SK-N-SH (cell line): ENCODE measurements at regions not wholly inside any gene's neighbourhood (a gene's known extent, or its start where the extent isn't known, plus 50 kb on each side); places are given as distances from the start of the nearest gene placed in this dataset.

Experiments used
- CTCF ChIA-PET: fragments of 300-600, 350-600 bp; formaldehyde crosslinking; extraction: SDS; loops from one replicate; lab custom pipeline; 2021; lab: Yijun Ruan, JAX
- POLR2A ChIA-PET: fragments of 350-600 bp; sonication (Branson Sonifier 250); formaldehyde crosslinking; extraction: SDS; loops from one replicate; lab custom pipeline; 2020; ENCODE audit warnings: antibody characterized with exemption, inconsistent platforms; lab: Yijun Ruan, JAX
- DNase-seq: peaks from one replicate; pipeline ENCODE4 v3.0.0; 2012
- H2AFZ ChIP-seq: fragments of 200-600 bp; sonication (generic); 2 replicates; pipeline ENCODE4 v1.8.1; 2016; ENCODE audit warnings: antibody characterized with exemption, mild to moderate bottlenecking, low read depth
- H3F3A ChIP-seq: fragments of 200-600 bp; sonication (generic); replicated peaks from 2 replicates; pipeline ENCODE3; 2016; ENCODE audit warnings: antibody characterized with exemption, mild to moderate bottlenecking; ENCODE audit not compliant: insufficient read depth
- H3K27ac ChIP-seq, 2 experiments: fragments of 200-500 bp in 1 of 2; fragments of 200-600 bp in 1 of 2; sonication (Bioruptor generic) in 1 of 2; sonication (generic), shearing (Covaris generic) in 1 of 2; 2 replicates each; pipeline versions ENCODE4 v1.5.1 to v1.6.1; 2014 to 2016; ENCODE audit warnings: low read depth in 2 of 2, inconsistent platforms in 1 of 2, low read length in 1 of 2, mild to moderate bottlenecking in 1 of 2, mixed read lengths in 1 of 2
- H3K27me3 ChIP-seq: fragments of 200-600 bp; sonication (generic), shearing (Covaris generic); 2 replicates; pipeline ENCODE4 v1.6.1; 2016; ENCODE audit warnings: mixed run types; ENCODE audit not compliant: insufficient read depth
- H3K36me3 ChIP-seq, 2 experiments: fragments of 200-500 bp in 1 of 2; fragments of 200-600 bp in 1 of 2; sonication (Bioruptor generic) in 1 of 2; sonication (generic) in 1 of 2; replicated peaks in 1 of 2; 2 replicates each; pipeline versions ENCODE3 to v1.5.1; 2014 to 2016; ENCODE audit warnings: low read length in 1 of 2, mild to moderate bottlenecking in 1 of 2; ENCODE audit not compliant: insufficient read depth in 2 of 2, control insufficient read depth in 1 of 2
- H3K4me1 ChIP-seq, 2 experiments: fragments of 200-500 bp in 1 of 2; fragments of 200-600 bp in 1 of 2; sonication (Bioruptor generic) in 1 of 2; sonication (generic), shearing (Covaris generic) in 1 of 2; 2 replicates each; pipeline versions ENCODE4 v1.5.1 to v1.6.1; 2014 to 2016; ENCODE audit warnings: low read depth in 1 of 2, low read length in 1 of 2, mixed run types in 1 of 2; ENCODE audit not compliant: insufficient read depth in 2 of 2, control insufficient read depth in 1 of 2
- H3K4me2 ChIP-seq: fragments of 200-600 bp; sonication (generic), shearing (Covaris generic); 2 replicates; pipeline ENCODE4 v1.6.1; 2017; ENCODE audit warnings: mixed run types
- H3K4me3 ChIP-seq, 2 experiments: fragments of 200-500 bp in 1 of 2; fragments of 200-600 bp in 1 of 2; sonication (Bioruptor generic) in 1 of 2; sonication (generic), shearing (Covaris generic) in 1 of 2; 2 replicates each; pipeline versions ENCODE4 v1.5.1 to v1.8.1; 2014 to 2016; ENCODE audit warnings: low read depth in 2 of 2, inconsistent platforms in 1 of 2, low read length in 1 of 2, mild to moderate bottlenecking in 1 of 2, mixed read lengths in 1 of 2, moderate library complexity in 1 of 2
- H3K79me2 ChIP-seq: fragments of 200-600 bp; sonication (generic); 2 replicates; pipeline ENCODE4 v1.8.1; 2017; ENCODE audit warnings: mild to moderate bottlenecking; ENCODE audit not compliant: insufficient read depth
- H3K9ac ChIP-seq: fragments of 200-600 bp; sonication (generic); 2 replicates; pipeline ENCODE4 v1.6.1; 2017; ENCODE audit warnings: mixed run types
- H3K9me2 ChIP-seq: fragments of 200-600 bp; sonication (generic); 2 replicates; pipeline ENCODE4 v1.6.1; 2017; ENCODE audit warnings: mixed run types
- H3K9me3 ChIP-seq: fragments of 200-600 bp; sonication (generic); 2 replicates; pipeline ENCODE4 v1.6.1; 2017; ENCODE audit warnings: mixed run types, mild to moderate bottlenecking, moderate library complexity
- H4K20me1 ChIP-seq: fragments of 200-600 bp; sonication (generic); 2 replicates; pipeline ENCODE4 v1.6.1; 2017; ENCODE audit warnings: mild to moderate bottlenecking, mixed run types; ENCODE audit not compliant: insufficient read depth
- EZH2phosphoT487 ChIP-seq: fragments of 200-600 bp; sonication (generic); IDR thresholded peaks from 2 replicates; pipeline ENCODE4 v1.6.1; 2017; ENCODE audit warnings: low read depth, mixed run types, mild to moderate bottlenecking, antibody characterized with exemption, moderate library complexity, borderline replicate concordance
- FOSL2 ChIP-seq: IDR thresholded peaks from 2 replicates; pipeline ENCODE4 v1.4.0; 2012; ENCODE audit warnings: low read depth, mild to moderate bottlenecking, moderate library complexity, borderline replicate concordance
- FOXJ3 ChIP-seq: sonication (generic); formaldehyde crosslinking; IDR thresholded peaks from 2 replicates; pipeline ENCODE4 v1.5.1; 2020; ENCODE audit warnings: mild to moderate bottlenecking, missing genetic modification reagents
- FOXM1 ChIP-seq: IDR thresholded peaks from 2 replicates; pipeline ENCODE4 v1.4.0; 2012; ENCODE audit warnings: low read depth, mild to moderate bottlenecking
- GABPA ChIP-seq: IDR thresholded peaks from 2 replicates; pipeline ENCODE4 v1.4.0; 2012; ENCODE audit warnings: low read depth, mild to moderate bottlenecking
- JUND ChIP-seq: IDR thresholded peaks from 2 replicates; pipeline ENCODE4 v1.4.0; 2012
- MEF2A ChIP-seq: IDR thresholded peaks from 2 replicates; pipeline ENCODE4 v1.4.0; 2012; ENCODE audit warnings: low read depth, borderline replicate concordance
- MXI1 ChIP-seq: IDR thresholded peaks from 2 replicates; pipeline ENCODE4 v1.6.1; 2012; ENCODE audit warnings: mild to moderate bottlenecking, low read depth, low read length, improper control_type of control experiment
- NRF1 ChIP-seq: IDR thresholded peaks from 2 replicates; pipeline ENCODE4 v1.6.1; 2012; ENCODE audit warnings: low read depth, mild to moderate bottlenecking, low read length
- RCOR1 ChIP-seq: fragments of 150-350 bp; IDR thresholded peaks from 2 replicates; pipeline ENCODE4 v1.6.1; 2017; ENCODE audit warnings: antibody characterized with exemption, low read length
- REST ChIP-seq: IDR thresholded peaks from 2 replicates; pipeline ENCODE4 v1.6.1; 2012; ENCODE audit warnings: mild to moderate bottlenecking, low read depth, low read length, moderate library complexity
- RFX5 ChIP-seq: IDR thresholded peaks from 2 replicates; pipeline ENCODE4 v1.6.1; 2012; ENCODE audit warnings: mild to moderate bottlenecking, improper control_type of control experiment, low read length
- USF1 ChIP-seq: IDR thresholded peaks from 2 replicates; pipeline ENCODE4 v1.4.0; 2012; ENCODE audit warnings: low read depth, borderline replicate concordance
- ZBTB33 ChIP-seq: IDR thresholded peaks from 2 replicates; pipeline ENCODE4 v1.4.0; 2012; ENCODE audit warnings: low read depth, borderline replicate concordance
- WGBS: methylation state at CpG from one replicate; pipeline ENCODE4 v1.1.6; 2017; ENCODE audit warnings: low lambda C conversion rate; 5-methylcytosine and 5-hydroxymethylcytosine counted together

- TF ChIP-seq REST (no peak), MXI1 (no peak), FOXM1 (no peak), FOXJ3 (no peak), USF1 (no peak), GABPA (no peak), JUND (no peak), ZBTB33 (no peak)
- TF ChIP-seq, all 33 proteins: peak for 0
Measured at GRCh38 chr1:193625255-193625654, 438.8 kb upstream of the B3GALT2 start (continued).

- no peaks in the 10 kb centered on the region for H3K9me2 ChIP-seq
- POLR2A ChIA-PET = no interaction called here
- WGBS = 50% methylated on average over 2 of the region's 2 CpGs
Measured at GRCh38 chr1:193619911-193620310, 433.5 kb upstream of the B3GALT2 start.

More at GRCh38 chr1:193619911-193620310, 433.5 kb upstream of the B3GALT2 start:
- no peaks in the 10 kb centered on the region for H4K20me1 ChIP-seq
- no peaks in the 10 kb centered on the region for H3K36me3 ChIP-seq
- no peaks in the 10 kb centered on the region for H3K9me3 ChIP-seq
- DNase-seq = no peak
- CTCF ChIA-PET = no interaction called here
- no peak overlapping the region for H3K9ac ChIP-seq
- H3K4me2 ChIP-seq = no peak overlapping the region
- no peak overlapping the region for H3K27ac ChIP-seq
- H3F3A ChIP-seq = no peaks in the 10 kb centered on the region
- TF ChIP-seq FOXJ3 = no peak
- no peak for TF ChIP-seq EZH2phosphoT487
- no peak for TF ChIP-seq NRF1
- TF ChIP-seq MEF2A = no peak
- TF ChIP-seq RCOR1 = no peak
- no peak for TF ChIP-seq JUND
- TF ChIP-seq FOXM1 = no peak
- TF ChIP-seq FOSL2 = no peak
- no peak for TF ChIP-seq RFX5
- no peak overlapping the region for H3K4me3 ChIP-seq
- no peak overlapping the region for H2AFZ ChIP-seq
- H3K4me1 ChIP-seq = no peaks in the 10 kb centered on the region
- no peaks in the 10 kb centered on the region for H3K27me3 ChIP-seq
- H3K79me2 ChIP-seq = no peaks in the 10 kb centered on the region
